A673 (cell line): ENCODE measurements at regions not wholly inside any gene's neighbourhood (a gene's known extent, or its start where the extent isn't known, plus 50 kb on each side); places are given as distances from the start of the nearest gene placed in this dataset.

Source experiments
- BruUV-seq: library from RNA; stranded (reverse); fragments of 400-500 nt; replicated peaks from 2 replicates; lab custom pipeline; 2021; lab: Mats Ljungman, UMichigan
- CTCF ChIA-PET: fragments of 300-600 bp; sonication (Branson Sonifier 250); formaldehyde crosslinking; loops from one replicate; lab custom pipeline; 2022; ENCODE audit warnings: antibody characterized with exemption; lab: Charles Lee
- POLR2A ChIA-PET: fragments of 300-600 bp; sonication (Branson Sonifier 250); formaldehyde crosslinking; loops from one replicate; lab custom pipeline; 2022; ENCODE audit warnings: antibody characterized with exemption; ENCODE audit not compliant: low non-redundant PET; lab: Charles Lee
- DNase-seq: peaks from one replicate; pipeline ENCODE4 v3.0.0-alpha.2; 2015; ENCODE audit warnings: low spot score
- H3K27ac ChIP-seq: fragments of 200-600 bp; sonication (generic); 2 replicates; pipeline ENCODE4 v1.5.1; 2016; ENCODE audit warnings: mixed run types, low read depth, mild to moderate bottlenecking, mixed read lengths, antibody characterized with exemption, low read length; ENCODE audit not compliant: poor library complexity, severe bottlenecking
- H3K27me3 ChIP-seq: fragments of 200-600 bp; sonication (generic); replicated peaks from 2 replicates; pipeline ENCODE4 v1.6.1; 2017; ENCODE audit warnings: mixed run types, low read depth, mild to moderate bottlenecking, mixed read lengths, antibody characterized with exemption, low read length; ENCODE audit not compliant: insufficient read depth, poor library complexity
- H3K36me3 ChIP-seq: fragments of 200-600 bp; sonication (generic); 2 replicates; pipeline ENCODE4 v1.6.1; 2016; ENCODE audit warnings: mixed run types, mild to moderate bottlenecking, mixed read lengths, antibody characterized with exemption, low read length; ENCODE audit not compliant: insufficient read depth, poor library complexity, severe bottlenecking
- H3K4me1 ChIP-seq: fragments of 200-600 bp; sonication (generic); 2 replicates; pipeline ENCODE4 v1.6.1; 2017; ENCODE audit warnings: mixed run types, mild to moderate bottlenecking, mixed read lengths, antibody characterized with exemption, low read length; ENCODE audit not compliant: insufficient read depth, poor library complexity, severe bottlenecking
- H3K4me3 ChIP-seq: fragments of 200-600 bp; sonication (generic); 2 replicates; pipeline ENCODE4 v1.5.1; 2016; ENCODE audit warnings: low read depth, mixed run types, mild to moderate bottlenecking, mixed read lengths, low read length; ENCODE audit not compliant: poor library complexity, severe bottlenecking
- H3K9me3 ChIP-seq: fragments of 200-600 bp; sonication (generic); 2 replicates; pipeline ENCODE4 v1.6.1; 2016; ENCODE audit warnings: mixed run types, low read depth, mild to moderate bottlenecking, mixed read lengths, antibody characterized with exemption, low read length; ENCODE audit not compliant: poor library complexity, severe bottlenecking
- EZH2 ChIP-seq: fragments of 200-600 bp; sonication (generic); IDR thresholded peaks from 2 replicates; pipeline ENCODE4 v1.6.1; 2017; ENCODE audit warnings: borderline replicate concordance, low read depth, mild to moderate bottlenecking, mixed read lengths, antibody characterized with exemption, low read length; ENCODE audit not compliant: poor library complexity, severe bottlenecking
- intact Hi-C: fragments of 100-400 bp; cut with micrococcal nuclease; formaldehyde crosslinking; loops from one replicate; pipeline ENCODE4 v1.10.0; 2022; ENCODE audit not compliant: unreplicated experiment
- TF ChIP-seq, protein P1 (sequence below): fragments of 300-800, 200-600 bp; sonication (generic); conservative IDR thresholded peaks from 2 replicates; pipeline ENCODE4 v1.5.1; 2017; ENCODE audit warnings: low read depth, mild to moderate bottlenecking, antibody characterized with exemption, low read length, moderate library complexity, mixed read lengths

DNA sequence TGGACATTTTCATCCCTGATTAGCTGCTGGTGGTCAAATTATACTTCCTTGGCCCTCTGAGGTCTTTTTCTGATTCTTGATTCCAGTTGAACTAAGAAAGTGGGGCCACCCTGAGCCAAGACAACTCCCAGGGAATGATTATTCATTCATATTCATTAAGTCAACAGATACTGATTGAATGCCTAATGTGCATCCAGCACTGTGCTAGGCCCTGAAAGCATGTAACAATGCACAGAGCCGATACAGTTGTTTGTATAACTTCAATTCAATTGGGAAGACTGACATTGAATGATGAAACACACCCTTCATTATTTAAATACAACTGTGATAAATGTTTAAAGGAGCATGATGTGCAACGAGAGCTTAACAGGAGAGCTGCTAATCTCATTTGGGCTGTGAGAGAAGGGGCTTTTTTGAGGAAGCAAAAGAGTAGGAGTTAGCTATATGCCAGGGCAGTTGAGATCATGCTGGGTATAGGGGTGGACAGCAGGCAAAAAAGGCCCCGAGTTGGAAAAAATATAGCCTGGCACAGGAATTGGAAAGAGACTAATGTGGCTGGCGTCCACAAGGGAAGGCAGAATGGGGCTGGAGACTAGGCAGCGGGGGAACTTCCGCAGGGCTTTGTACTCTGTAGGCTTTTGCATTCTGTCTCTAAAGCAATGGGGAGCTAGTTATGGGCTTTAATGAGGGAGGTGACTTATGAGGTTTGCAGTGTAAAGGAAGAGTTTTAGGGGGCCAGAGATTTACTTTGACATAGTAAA is 57.2 kb upstream of the ACVR1 start:
- Histone ChIP-seq H3K27me3 (no peaks in the 10 kb centered on the region), H3K4me3 (no peak overlapping the region), H3K27ac (no peak overlapping the region), H3K4me1 (peaks cover 17% of the 10 kb centered on the region), H3K36me3 (no peaks in the 10 kb centered on the region), H3K9me3 (no peaks in the 10 kb centered on the region)
- no TSS peak for BruUV-seq
- TF ChIP-seq, protein P1, sequence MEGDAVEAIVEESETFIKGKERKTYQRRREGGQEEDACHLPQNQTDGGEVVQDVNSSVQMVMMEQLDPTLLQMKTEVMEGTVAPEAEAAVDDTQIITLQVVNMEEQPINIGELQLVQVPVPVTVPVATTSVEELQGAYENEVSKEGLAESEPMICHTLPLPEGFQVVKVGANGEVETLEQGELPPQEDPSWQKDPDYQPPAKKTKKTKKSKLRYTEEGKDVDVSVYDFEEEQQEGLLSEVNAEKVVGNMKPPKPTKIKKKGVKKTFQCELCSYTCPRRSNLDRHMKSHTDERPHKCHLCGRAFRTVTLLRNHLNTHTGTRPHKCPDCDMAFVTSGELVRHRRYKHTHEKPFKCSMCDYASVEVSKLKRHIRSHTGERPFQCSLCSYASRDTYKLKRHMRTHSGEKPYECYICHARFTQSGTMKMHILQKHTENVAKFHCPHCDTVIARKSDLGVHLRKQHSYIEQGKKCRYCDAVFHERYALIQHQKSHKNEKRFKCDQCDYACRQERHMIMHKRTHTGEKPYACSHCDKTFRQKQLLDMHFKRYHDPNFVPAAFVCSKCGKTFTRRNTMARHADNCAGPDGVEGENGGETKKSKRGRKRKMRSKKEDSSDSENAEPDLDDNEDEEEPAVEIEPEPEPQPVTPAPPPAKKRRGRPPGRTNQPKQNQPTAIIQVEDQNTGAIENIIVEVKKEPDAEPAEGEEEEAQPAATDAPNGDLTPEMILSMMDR, result no peak
- TF ChIP-seq EZH2, result no peak
- ChIA-PET CTCF (no interaction called here), POLR2A (no interaction called here)
- DNase-seq, result peak; percentile 30
- intact Hi-C loops, result no loop called here

DNA sequence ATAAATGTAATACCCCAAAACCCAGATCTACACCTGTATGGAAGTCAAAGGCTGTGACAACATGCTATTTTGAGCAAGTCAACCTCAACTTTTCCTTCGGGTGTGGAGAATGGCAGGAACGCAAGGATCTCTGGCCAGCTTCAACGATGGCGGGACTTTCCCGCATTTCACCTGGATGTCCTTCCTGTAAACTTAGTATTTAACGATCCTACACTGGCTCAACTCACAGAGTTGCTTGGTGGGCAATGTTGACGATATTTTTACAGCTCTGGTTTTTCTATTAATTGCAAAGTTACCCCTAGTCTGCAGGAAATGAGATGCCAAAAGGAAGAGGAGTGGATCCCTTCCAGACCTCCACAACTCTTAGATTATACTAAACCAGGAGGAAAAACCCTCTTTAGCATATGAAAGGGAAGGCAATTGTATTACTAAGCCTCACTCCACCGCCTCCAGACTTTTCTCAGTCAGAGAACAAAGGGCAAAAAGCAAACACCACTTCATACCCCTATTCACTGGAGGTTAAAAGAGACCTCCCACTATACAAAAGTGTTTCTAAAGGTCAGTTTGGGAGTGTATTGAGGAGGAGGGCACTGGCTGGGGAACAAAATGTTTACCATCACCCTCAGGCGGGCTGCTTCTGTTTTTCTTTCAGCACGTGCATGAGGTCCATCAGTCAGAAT is 56.5 kb upstream of the ACVR1 start:
- Histone ChIP-seq H3K27ac (no peak overlapping the region), H3K36me3 (no peaks in the 10 kb centered on the region), H3K9me3 (no peaks in the 10 kb centered on the region), H3K27me3 (no peaks in the 10 kb centered on the region), H3K4me1 (peaks cover 17% of the 10 kb centered on the region), H3K4me3 (no peak overlapping the region)
- no TSS peak for BruUV-seq
- TF ChIP-seq EZH2, result no peak
- TF ChIP-seq, protein P1, result no peak
- intact Hi-C loops, result no loop called here
- DNase-seq, result peak; percentile 52
- POLR2A ChIA-PET, result no interaction called here
- CTCF ChIA-PET, result no interaction called here

DNA sequence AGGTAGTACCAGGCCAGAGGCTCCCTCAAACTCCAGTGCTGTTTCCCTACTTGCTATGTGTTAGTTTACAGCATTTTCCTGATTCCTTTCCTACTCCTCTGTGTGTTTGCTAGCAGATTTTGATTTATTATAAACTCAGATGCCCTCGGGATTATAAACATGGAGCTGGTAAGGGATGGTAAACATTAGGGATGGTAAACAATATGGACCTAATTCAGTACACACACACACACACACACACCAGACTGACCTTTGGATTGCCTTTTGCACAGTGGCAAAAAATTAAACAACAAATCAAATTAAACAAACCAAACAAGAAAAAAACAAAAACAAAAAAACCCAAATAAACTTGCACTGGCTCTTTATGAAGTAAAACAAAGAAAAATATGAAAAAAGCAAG is 55.4 kb upstream of the ACVR1 start:
- ChIA-PET CTCF (no interaction called here), POLR2A (no interaction called here)
- DNase-seq, result no peak
- Histone ChIP-seq H3K27ac (no peak overlapping the region), H3K9me3 (no peaks in the 10 kb centered on the region), H3K27me3 (no peaks in the 10 kb centered on the region), H3K4me3 (no peak overlapping the region), H3K4me1 (peaks cover 17% of the 10 kb centered on the region), H3K36me3 (no peaks in the 10 kb centered on the region)
- intact Hi-C loops, result no loop called here
- no TSS peak for BruUV-seq
- no peak for TF ChIP-seq EZH2
- TF ChIP-seq, protein P1, result no peak
